ENCODE measurements at regions not wholly inside any gene's neighbourhood (a gene's known extent, or its start where the extent isn't known, plus 50 kb on each side); places are given as distances from the start of the nearest gene placed in this dataset.
"Not testable (repeated sequence)": the region's sequence is repeated elsewhere in the genome, so short reads cannot be mapped to it uniquely, and the experiment has no call there.

GRCh38 chr6:15016813-15017212 is 229.1 kb upstream of the JARID2 start:
- no peak for DNase-seq

DNA sequence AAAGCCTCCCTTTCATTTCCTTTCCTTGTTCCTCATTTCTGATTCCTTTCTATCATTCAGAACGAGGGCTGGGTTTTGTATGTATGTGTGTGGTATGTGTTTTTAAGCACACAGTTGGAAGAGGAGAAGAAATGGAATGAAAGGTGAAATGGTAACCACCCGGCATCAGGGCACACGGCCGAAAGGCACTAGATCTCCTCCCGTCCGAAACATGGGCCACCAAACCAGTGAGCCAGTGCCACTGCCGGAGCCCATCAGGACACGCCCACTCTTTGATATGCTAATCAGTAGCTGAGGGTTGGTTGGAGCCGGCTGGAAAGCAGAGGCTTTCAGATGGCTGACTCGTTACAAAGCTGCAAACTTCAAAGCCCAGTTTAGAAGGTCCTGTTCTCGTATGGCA is 228.6 kb upstream of the JARID2 start:
- DNase-seq, result no peak

GRCh38 chr6:15017803-15018202 is 228.1 kb upstream of the JARID2 start:
- no peak for DNase-seq

GRCh38 chr6:15020119-15020770 is 225.6 kb upstream of the JARID2 start:
- DNase-seq, result no peak

DNA sequence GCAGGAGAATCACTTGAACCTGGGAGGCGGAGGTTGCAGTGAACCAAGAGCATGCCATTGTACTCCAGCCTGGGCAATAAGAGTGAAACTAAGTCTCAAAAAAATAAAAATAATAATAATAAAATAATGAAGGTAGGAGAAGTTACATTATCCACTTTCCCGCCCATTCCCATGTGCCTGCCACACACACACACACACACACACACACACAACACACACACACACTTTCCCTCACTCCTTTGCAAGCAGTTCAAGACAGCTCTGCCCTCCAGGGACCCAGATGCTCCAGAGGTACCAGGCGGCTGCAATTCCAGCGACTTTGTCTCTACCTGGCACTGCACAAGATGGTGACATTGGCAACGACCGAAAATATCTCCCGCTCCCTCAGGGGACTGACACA is 224.8 kb upstream of the JARID2 start:
- no peak for DNase-seq

DNA sequence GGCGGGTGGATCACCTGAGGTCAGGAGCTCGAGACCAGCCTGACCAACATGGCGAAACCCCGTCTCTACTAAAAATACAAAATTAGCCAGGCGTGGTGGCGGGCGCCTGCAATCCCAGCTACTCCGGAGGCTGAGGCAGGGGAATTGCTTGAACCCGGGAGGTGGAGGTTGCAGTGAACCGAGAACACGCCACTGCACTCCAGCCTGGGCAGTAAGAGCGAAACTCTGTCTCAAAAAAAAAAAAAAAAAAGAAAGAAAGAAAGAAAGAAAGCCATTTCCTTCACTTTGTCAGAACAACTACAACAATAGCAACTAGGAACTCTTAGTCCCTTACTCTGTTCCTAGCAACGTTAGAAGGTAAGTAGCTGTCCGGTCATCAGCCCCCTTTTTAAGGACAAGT is 222.9 kb upstream of the JARID2 start:
- not testable (repeated sequence) for DNase-seq

DNA sequence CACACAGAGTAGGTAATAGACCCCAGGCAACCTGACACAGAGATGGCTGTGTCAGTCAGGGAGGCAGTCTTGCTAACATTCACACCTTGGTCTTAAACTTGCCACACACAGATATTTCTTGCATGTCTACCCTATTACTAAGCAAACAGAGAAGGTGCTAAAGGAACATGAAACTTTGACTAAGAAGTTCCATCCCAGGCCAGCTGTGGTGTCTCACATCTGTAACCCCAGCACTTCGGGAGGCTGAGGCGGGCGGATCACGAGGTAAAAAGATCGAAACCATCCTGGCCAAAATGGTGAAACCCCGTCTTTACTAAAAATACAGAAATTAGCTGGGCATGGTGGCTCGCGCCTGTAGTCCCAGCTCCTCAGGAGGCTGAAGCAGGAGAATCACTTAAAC is 222.4 kb upstream of the JARID2 start:
- DNase-seq, result no peak

DNA sequence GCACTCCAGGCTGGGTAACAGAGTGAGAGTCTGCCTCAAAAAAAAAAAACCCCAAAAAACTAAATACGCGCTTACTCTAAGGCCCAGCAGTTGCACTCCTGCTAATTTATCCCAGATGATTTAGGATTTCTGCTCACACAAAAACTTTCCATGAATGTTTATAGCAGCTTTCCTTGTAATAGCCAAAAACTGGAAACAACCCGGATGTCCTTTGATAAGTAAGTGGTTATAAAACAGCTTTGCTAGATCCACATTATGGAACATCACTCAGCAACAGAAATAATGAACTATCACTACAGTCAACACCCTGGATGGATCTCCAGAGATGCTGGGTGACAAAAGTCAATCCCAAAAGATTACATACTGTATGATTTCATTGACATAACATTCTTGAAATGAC is 220.4 kb upstream of the JARID2 start:
- no peak for DNase-seq

- DNase-seq, result no peak
Observed at GRCh38 chr6:15026832-15027231, 219.0 kb upstream of the JARID2 start.

GRCh38 chr6:15027472-15027871 is 218.4 kb upstream of the JARID2 start:
- DNase-seq, result no peak

DNA sequence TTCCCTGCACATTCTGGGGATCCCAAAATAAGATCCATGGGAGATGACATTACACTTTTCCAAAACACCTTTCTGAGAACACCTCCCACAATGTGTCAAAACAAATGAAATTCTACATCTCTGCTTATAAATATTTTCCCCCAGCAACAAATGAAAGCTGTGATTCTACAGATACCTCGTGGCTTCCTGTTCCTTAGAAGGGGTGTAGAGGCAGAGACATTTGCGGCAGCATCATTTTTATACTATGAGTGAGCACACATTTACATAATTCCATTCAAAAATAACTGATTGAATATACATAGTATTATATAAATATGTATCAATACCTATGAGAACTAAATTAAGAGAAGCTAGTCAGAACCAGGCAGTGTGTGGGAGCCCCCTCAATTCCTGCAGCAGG is 213.9 kb upstream of the JARID2 start:
- DNase-seq, result no peak

- DNase-seq, result no peak
Observed at GRCh38 chr6:15033850-15034203, 212.0 kb upstream of the JARID2 start.

- no peak for DNase-seq
Observed at GRCh38 chr6:15036690-15037245, 209.1 kb upstream of the JARID2 start.

DNA sequence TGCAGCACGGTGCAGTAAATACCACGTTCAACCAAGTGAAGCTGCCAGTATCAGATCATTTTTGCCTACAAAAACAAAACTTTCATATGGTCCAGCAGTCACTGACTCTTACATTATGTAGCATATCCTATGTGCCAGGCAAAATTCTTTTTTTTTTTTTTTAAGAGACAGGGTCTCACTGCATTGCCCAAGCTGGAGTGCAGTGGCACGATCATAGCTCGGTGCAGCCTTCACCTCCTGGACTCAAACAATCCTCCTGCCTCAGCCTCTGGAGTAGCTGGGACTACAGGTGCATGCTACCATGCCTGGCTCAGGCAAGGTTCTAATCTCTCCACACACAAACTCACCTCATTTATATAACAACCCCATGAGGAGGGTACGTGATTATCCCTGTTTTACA is 208.6 kb upstream of the JARID2 start:
- DNase-seq, result no peak

DNA sequence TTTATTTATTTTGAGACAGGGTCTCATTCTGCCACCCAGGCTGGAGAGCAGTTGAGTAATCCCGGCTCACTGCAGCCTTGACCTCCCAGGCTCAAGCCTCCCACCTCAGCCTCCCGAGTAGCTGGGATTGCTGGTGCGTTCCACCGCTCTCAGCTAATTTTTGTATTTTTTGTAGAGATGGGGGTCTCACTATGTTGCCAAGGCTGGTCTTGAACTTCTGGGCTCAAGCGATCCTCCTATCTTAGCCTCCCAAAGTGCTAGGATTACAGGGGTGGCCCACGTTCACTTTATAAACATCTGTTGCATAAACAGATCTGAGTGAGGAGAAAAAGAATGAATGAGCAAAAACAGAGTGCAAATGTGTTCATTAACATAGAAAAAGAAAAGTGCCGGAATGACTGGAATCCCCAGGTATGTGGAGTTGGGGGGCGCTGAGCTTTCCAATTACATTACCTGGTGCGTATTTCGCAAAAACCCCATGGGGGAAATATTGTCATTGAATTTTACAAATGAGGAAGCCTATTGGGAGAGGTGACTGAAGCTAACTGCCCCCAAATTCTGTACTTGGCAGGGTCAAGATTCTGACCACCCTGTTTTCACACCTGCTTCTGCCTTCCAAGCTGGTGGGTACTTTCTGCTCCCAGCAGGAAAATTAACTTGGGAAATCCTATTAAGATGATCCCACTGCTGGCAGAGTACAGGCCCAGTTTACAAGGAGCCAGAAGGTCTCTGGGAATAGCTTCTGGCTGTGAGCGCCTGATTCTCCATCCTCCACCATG is 207.7 kb upstream of the JARID2 start:
- DNase-seq, result no peak

- DNase-seq, result no peak
Observed at GRCh38 chr6:15039136-15039535, 206.7 kb upstream of the JARID2 start.

GRCh38 chr6:15042938-15043337 is 202.9 kb upstream of the JARID2 start:
- no peak for DNase-seq

DNA sequence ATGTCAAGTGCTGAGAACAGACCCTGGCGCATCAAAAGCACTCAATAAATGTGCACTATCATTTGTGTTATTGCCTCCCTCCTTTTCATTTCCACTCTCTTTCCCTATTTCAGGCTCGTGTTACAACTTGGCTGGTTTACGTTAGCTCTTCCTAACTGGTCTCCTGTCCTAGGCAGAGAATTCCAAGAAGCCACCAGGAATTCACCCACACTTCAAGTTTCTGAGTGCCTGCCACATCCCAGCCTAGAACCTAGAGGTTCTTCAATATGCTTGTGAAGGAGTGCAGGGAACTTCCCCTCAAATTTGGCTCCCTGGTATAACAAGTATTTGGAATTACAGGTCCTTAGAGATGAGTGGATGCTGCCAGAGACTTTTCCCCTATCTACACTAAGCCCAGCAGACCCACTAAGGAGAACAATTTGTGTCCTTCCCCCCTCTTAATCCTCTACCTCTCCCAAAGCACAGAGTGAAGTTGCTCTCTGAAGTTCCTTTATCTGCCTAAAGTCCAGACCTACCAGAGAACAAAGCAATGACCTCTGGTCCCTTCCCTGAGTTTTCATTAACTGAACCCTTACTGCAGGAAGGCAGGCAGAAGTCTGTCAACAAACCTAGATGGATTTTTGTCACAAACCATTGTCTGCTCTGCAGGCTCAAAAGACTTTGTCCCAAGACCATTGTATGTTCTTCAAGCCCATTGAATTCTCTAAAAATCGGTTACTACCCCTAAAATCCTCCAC is 201.6 kb upstream of the JARID2 start:
- no peak for DNase-seq

- DNase-seq, result no peak
Observed at GRCh38 chr6:15044948-15045347, 200.9 kb upstream of the JARID2 start.

DNA sequence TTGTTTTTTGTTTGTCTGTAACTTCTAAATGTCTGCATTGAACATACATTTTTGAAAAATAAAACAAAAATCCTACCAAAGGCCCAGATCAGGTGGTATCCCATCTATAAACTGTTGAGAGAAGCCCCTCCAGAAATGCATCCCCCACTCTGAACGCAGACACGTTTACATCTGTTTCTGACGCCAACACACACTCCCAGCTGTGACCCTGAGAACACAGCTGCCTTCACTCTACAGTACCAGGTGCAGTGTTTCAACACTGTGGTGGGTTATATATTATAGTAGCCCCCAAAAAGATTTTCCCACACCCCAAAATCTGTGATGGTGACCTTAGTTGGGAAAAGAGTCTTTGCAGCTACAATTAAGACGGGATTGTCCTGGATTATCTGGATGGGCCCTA is 199.1 kb upstream of the JARID2 start:
- no peak for DNase-seq

DNA sequence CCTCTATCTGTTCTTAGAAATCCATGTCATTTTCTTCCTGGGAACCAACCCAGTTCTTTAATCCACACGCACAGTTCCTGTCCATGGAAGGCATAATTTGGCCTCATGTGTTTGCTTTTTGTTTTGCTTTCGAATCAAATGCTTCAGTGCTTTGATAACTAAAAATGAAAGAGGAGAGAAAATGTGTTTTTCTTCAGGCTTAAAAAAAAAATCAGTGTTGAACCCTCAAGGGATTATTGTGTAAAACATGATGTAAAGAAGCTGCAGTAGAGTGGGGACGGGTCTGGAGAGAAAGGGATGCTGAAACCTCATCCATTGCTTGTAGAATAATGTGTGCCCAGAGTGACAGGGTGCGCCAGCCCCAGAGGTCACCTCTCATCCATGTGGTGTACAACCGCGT is 197.5 kb upstream of the JARID2 start:
- no peak for DNase-seq

DNA sequence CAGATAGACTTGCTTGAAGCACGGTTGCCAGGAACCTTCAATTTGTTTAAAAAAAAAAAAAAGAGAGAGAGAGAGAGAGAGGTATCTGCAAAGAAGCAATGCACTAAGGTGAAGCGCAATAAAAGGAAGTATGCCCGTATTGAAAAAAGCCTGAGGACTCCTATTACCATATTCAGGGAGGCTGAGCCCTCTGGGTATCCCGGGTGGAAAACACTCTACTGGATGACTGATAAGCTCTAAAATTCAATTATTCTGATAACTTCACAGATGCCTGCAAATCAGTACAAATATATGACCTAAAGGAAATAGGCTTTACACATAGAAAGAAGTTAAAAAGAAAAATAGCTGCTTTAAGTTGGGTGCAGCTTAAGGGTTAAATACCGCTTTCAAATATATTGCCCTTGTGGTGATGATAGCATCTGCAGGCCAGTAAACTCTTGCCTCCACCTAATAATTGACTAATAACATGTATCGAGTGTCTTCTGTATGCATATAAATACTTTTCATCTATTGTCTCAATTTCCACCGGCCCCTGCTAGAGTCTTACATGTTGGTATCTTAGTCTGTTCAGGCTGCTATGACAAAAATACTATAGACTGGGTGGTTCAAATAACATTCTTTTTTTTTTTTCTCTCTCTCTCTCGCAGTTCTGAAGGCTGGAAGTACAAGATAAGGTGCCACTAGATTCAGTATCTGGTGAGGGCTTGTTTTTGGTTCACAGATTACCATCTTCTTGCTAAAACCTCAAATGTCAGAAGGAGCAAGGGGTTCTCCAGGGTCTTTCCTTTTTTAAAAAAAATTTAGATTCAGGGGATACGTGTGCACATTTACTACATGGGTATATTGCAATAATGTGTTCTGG is 187.4 kb upstream of the JARID2 start:
- DNase-seq, result no peak

- no peak for DNase-seq
Observed at GRCh38 chr6:15061180-15061641, 184.7 kb upstream of the JARID2 start.

Data from activated effector memory CD4-positive, alpha-beta T cell treated with Interleukin-2 at 50 U/mL for 16 hours (primary cell).